ENCODE measurements at regions not wholly inside any gene's neighbourhood (a gene's known extent, or its start where the extent isn't known, plus 50 kb on each side); places are given as distances from the start of the nearest gene placed in this dataset.

DNA sequence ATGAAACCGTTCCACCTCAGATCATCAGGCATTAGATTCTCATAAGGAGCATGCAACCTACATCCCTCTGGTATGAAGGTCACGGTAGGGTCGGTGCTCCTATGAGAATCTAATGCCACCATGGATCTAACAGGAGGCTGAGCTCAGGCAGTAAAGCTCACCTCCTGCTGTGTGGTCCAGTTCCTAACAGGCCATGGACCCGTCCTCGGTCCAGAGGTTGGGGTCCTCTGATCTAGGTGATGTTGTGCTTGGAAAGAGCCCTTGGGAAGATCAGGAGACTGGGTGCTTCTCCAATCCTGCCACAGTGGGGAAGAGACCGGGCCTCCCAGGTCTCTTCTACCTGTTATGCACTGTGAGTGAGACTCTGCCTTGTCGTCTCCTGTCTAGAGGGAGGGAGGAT is 104.6 kb downstream of the ACKR3 start:
- no peak for DNase-seq

DNA sequence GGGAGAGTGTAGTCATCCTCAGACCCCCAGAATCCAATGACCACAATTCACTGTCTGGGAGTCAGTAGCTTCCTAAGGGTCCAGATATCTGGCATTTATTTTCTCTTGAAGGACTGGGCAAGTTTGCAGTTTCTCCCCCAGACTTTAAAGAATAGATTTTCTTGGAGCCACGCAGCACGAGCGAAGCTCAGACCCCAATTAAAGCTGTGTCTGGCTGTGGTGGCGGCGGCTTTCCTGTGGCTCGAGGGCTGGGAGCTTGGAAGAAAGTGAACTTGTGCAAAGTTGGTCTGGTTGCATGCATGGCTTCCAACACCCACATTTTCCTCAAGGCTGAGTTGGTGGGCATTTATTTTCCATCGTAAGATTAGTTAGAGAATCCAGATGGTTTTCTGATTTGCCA is 105.0 kb downstream of the ACKR3 start:
- no peak for DNase-seq

- DNase-seq, result no peak
Observed at GRCh38 chr2:236675051-236675450, 105.4 kb downstream of the ACKR3 start.

DNA sequence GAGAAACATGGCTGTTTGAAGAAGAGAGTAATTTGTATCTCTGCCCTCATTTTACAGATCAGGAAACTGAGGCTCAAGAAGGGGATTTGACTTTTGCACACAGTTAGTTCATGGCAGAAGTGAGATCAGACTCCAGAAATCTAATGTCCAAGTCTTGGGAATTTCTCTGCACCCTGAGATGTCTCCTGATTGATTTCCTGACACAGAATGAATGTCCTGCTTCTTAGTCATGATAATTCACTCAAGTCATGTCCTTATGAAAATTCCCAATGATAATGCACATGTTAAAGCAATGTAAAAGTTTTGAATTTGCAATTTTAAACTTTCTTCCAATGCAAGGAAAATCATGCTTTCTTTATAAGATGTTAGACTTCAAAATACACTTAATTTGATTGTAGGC is 105.9 kb downstream of the ACKR3 start:
- no peak for DNase-seq

DNA sequence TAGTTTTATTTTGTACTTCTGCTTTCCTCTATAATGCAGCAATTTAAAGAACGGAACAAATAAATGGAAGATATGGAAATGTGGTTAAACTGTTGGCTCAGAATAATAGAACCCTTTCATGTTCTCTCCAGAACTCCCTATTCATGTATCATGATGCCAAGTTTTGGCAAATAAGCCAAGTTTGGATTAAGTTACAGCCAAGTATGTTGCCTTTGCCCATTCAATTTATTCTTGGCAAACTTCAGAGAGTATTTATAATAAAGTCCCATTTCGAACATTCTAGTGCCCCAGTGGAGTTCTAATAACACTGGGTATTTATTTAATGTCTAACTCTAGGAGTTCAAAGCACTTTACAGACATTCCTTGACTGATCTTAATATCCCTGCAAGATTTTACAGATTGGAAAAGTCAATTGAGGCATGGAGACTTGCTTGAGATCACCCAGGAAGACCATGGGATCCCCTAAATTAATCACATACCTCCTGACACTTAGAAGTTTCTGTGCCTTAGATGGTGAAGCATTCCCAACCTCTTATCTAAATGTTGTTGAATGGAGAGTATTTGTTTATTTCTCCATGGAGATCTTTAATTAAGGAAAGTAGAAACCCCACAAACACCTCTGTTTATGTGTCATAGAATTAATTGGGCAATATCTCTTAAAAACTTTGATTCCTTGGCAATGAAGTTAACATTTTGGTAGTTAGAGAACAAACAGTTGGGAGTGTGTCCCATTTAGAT is 106.7 kb downstream of the ACKR3 start:
- DNase-seq, result no peak

DNA sequence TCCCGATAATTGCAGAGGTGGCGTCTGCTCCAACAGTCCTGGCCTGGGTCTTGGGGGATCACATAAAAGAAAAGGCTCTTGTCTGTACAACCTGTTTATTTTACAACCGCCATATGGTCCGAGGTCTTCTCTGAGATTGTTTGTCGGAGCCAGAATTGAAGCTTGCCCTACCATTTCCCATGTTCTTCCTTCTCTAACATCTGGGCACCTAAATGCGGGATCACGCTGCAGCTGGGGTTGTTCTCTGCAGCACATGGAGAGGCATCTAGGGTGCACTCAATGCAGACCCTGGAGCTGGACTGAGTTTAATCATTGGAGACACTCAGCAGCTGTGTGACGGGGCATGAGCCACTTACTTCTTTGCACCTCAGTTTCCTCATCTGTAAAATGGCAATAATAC is 107.7 kb downstream of the ACKR3 start:
- no peak for DNase-seq

- DNase-seq, result no peak
Observed at GRCh38 chr2:236678307-236678975, 108.8 kb downstream of the ACKR3 start.

DNA sequence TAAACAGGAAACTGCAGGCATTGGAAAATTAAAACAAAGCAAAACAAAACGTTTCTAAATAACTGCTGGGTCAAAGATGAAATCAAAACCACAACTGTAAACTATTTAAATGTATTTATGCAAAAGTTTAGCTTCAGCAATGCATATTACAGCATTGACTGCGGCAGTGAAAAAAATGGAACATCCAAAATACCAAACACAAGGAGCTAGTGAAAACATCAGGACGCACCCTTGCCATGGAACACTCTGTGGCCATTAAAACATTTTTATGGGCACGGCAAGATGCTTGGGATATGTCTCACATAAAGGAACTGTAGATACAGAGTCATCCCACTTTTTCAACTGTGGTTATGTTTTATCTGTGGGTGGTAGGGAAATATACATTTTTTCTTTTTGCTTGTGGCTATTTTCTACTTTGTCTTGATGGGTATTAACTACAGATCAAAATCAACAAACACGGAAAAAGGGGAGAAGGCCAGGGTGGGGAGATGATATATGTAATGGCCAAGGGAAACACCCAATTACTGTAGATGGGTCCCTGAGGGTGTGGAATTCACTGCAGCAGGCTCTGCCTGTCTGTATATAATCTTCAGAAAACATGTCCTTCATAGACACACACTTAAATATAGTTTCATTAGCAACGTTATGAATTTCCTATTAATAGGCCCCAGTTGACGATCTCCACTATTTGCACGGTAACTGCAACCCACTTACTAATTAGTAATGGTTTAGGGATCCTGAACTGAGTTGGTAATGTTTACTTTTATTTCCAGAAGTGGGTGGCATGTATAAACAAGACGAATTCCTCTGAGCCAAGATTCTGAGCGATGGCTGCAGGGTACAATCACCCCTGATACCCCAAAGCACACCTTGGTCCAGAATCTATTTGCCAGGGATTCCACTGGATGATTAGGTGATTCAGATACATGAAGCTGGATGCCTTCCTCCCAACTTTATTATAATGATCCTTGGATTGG is 110.5 kb downstream of the ACKR3 start:
- DNase-seq, result no peak

- DNase-seq, result no peak
Observed at GRCh38 chr2:236682651-236683422, 113.2 kb downstream of the ACKR3 start.

GRCh38 chr2:236684504-236685256 is 115.1 kb downstream of the ACKR3 start:
- no peak for DNase-seq

DNA sequence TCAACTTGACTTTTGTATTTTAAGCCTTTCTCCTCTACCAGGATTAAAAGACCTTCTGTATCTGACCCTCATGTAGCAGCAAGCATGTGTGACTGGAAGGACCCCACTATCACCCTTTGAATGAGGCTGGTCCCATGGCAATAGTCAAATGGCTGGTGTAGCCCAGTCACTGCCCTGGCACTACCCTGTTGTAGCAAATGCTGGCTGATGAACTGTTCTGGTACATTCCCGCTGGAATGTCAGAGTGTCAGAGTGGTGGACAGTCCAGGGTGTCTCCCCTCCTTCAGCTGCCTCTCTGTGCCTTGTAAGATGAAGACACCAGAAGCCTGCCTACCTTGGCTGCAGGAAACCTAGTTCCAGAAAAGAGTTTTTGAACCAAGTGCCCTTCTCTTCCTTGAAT is 115.7 kb downstream of the ACKR3 start:
- DNase-seq, result no peak

DNA sequence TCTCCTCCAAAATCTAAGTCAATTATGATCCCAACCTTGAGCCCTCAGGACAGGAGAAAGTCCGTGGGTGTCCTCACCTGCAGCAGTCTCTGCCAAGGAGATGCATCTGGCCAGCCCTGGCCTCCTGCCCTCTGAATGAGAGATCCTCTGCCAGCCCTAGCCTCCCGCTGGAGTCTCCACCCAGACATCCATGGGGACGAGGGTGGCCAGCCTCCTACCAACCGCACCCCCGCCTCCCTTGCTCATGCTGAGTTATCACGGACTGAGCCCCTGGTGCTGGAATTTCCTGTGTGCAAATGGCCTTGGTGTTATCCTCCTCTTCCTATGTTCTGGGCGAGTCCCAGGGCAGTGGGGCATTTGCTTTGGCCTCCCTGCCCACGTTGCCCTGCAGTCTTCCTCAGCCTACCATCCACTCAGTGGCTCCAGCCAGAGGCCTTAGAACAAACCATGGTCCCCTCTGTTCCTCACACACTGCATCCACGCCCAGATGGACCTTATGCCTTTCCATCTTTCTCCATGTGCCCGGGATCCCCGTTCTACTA is 116.4 kb downstream of the ACKR3 start:
- DNase-seq, result no peak

GRCh38 chr2:236686561-236686960 is 116.9 kb downstream of the ACKR3 start:
- DNase-seq, result no peak

GRCh38 chr2:236687296-236687965 is 117.8 kb downstream of the ACKR3 start:
- no peak for DNase-seq

- DNase-seq, result no peak
Observed at GRCh38 chr2:236688157-236688556, 118.5 kb downstream of the ACKR3 start.

DNA sequence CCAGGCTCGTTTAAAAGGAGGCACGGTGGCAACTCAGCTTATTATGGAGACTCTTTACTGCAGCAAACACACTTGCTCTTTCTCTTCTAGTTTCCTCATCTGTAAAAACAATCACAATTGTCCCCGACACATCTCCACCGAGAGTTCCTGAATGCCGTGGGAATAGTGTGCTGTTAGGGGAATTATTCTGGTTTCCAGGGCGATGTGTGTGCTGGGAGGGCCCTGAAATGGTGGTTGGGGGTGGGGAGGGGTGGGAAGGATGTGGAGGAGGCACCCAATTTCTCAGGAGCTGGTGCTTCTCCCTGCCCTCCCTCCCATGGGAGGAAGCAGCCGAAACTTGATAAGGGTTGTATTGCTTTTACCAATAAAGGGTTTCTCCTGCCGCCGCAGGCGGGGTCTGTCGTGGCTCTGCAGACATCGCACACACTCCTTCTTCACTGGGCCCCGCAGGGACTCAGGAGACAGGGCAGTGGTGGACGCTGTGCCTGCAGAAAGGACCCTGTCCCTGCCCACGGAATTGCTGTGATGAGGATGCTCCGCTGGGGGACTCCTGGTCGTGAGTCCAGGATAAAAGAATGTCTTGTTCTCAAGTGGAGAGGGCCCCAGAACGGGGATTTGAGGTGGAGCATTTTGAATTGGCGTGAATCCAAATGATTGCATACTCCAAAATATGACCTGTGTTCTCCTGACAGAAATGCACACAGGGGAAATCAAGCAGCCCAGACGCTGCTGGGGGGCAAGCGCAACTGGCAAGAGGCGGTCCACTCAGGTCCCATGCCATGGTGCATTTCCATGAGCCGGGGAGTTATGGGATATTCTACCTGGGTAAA is 119.2 kb downstream of the ACKR3 start:
- no peak for DNase-seq

GRCh38 chr2:236689393-236689700 is 119.7 kb downstream of the ACKR3 start:
- no peak for DNase-seq

DNA sequence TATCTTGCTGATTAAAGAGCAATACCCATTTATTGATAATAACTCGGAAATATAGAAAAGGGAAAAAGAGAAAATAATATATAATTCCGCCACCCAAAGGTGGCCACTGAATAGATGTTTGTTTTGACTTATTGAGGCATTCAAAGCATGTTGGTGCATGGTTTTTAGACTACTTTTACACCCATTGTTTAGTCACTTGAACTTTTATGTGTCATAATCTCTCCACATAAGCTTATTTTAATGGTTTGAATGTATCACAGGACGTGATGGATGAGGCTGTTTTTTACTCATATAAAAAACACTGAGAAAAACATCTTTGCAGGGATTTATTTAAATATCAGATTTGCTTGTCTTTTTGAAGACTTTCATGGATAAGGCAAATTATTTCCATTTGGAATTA is 120.4 kb downstream of the ACKR3 start:
- DNase-seq, result no peak

GRCh38 chr2:236690726-236691125 is 121.1 kb downstream of the ACKR3 start:
- DNase-seq, result no peak

DNA sequence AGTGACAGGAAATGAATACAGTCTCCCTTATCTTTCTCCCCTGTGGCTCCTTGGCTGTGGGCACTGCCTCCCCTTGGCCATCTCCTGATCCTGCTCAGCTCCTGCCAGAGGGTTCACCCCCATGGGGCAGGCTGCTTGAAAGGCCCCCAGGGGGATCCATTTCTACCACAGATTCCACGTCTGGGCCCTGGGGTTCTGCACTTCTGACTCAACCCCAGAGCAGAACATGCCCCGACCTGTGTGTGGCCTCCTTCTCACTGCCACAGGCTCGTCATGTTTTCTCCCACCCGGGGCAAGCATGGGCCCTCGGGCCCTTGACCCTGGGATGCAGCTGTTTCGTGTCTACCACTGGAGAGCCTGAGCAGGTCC is 122.2 kb downstream of the ACKR3 start:
- DNase-seq, result no peak

Data from NCI-H345 (cell line).